ENCODE measurements at regions not wholly inside any gene's neighbourhood (a gene's known extent, or its start where the extent isn't known, plus 50 kb on each side); places are given as distances from the start of the nearest gene placed in this dataset.
"Not testable (repeated sequence)": the region's sequence is repeated elsewhere in the genome, so short reads cannot be mapped to it uniquely, and the experiment has no call there.

DNA sequence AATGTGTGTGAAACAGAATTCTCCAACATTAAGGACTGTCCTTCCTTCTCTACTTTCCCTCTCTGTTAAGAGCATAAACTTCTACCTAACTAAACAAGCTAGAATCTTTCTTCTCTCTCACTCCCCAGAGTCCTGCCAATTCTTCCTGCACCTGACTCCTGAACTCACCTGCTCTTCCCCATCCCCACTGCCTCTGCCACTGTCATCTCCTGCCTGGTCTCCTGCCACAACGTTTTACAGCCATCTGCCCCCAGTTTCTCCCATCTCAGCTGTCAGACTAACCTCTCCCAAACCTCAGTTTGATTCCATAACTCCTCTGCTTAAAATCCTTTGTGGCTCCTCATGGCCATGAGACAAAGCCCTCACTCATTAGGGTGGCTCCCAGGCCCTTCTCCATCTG lies 119.8 kb upstream of the FOXN2 start:
- Mint-ChIP-seq H3K9me3 (ENCODE audit: low read depth) (no peaks in the 10 kb centered on the region), H3K27ac (no peak overlapping the region), H3K27me3 (no peaks in the 10 kb centered on the region), H3K4me1 (ENCODE audit: low read depth) (no peaks in the 10 kb centered on the region), H3K4me3 (no peak overlapping the region), H3K36me3 (no peaks in the 10 kb centered on the region)

GRCh38 chr2:48195169-48195568 lies 119.3 kb upstream of the FOXN2 start:
- no peaks in the 10 kb centered on the region for H3K9me3 Mint-ChIP-seq (ENCODE audit: low read depth)
- H3K27ac Mint-ChIP-seq = no peak overlapping the region

GRCh38 chr2:48197618-48198017 lies 116.9 kb upstream of the FOXN2 start:
- Mint-ChIP-seq H3K9me3 (ENCODE audit: low read depth) (no peaks in the 10 kb centered on the region), H3K4me1 (ENCODE audit: low read depth) (no peaks in the 10 kb centered on the region), H3K27me3 (no peaks in the 10 kb centered on the region), H3K27ac (no peak overlapping the region), H3K36me3 (no peaks in the 10 kb centered on the region), H3K4me3 (no peak overlapping the region)

More at GRCh38 chr2:48195169-48195568, 119.3 kb upstream of the FOXN2 start:
- Mint-ChIP-seq H3K36me3 (no peaks in the 10 kb centered on the region), H3K4me3 (no peak overlapping the region), H3K4me1 (ENCODE audit: low read depth) (no peaks in the 10 kb centered on the region), H3K27me3 (no peaks in the 10 kb centered on the region)

DNA sequence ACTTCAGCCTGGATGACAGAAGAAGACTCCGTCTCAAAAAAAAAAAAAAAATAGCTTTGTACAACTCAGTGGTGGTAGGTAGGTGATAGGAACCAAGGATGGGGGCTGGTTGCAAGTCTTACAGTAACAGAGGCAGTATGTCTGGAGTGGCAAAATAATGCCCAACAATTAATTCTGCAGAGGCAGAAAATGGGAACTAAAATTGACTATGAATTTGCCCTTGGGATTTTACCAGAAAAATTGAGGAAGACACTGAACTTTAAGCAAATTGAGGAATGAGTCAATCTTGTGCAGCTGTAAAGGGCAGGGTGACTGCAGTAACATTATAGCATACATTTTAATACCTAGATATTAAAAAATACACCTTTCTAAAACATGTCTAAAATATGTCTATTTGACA lies 116.1 kb upstream of the FOXN2 start:
- Mint-ChIP-seq H3K4me1 (ENCODE audit: low read depth) (no peaks in the 10 kb centered on the region), H3K9me3 (ENCODE audit: low read depth) (no peaks in the 10 kb centered on the region), H3K4me3 (no peak overlapping the region), H3K36me3 (no peaks in the 10 kb centered on the region), H3K27ac (no peak overlapping the region), H3K27me3 (no peaks in the 10 kb centered on the region)

DNA sequence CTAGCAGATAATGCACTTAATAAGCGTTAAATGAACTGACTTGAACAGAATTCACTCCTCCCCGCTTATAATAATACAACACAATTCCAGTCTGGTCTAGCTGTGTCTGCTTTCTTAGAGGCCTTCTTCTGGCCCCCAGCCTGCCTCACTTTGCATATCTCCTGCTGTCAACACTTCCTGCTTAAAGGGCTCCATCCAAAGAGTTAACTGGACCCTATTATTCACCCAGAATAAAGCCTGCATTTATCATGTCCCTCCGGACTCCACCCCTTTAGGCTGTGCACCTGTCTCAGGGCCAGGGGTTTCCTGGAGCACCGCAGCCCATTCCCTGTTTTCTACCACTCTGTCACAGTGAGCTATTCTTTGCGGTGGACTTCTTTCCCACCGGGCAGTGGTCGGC lies 115.4 kb upstream of the FOXN2 start:
- Mint-ChIP-seq H3K36me3 (no peaks in the 10 kb centered on the region), H3K9me3 (ENCODE audit: low read depth) (no peaks in the 10 kb centered on the region), H3K4me3 (no peak overlapping the region), H3K4me1 (ENCODE audit: low read depth) (no peaks in the 10 kb centered on the region), H3K27ac (no peak overlapping the region), H3K27me3 (no peaks in the 10 kb centered on the region)

GRCh38 chr2:48200620-48201293 lies 113.7 kb upstream of the FOXN2 start:
- no peaks in the 10 kb centered on the region for H3K4me1 Mint-ChIP-seq (ENCODE audit: low read depth)
- no peaks in the 10 kb centered on the region for H3K36me3 Mint-ChIP-seq
- H3K27me3 Mint-ChIP-seq = no peaks in the 10 kb centered on the region
- no peak overlapping the region for H3K27ac Mint-ChIP-seq
- no peak overlapping the region for H3K4me3 Mint-ChIP-seq
- H3K9me3 Mint-ChIP-seq (ENCODE audit: low read depth) = no peaks in the 10 kb centered on the region

GRCh38 chr2:48201435-48201834 lies 113.0 kb upstream of the FOXN2 start:
- not testable (repeated sequence) for H3K9me3 Mint-ChIP-seq (ENCODE audit: low read depth); H3K27me3 Mint-ChIP-seq

DNA sequence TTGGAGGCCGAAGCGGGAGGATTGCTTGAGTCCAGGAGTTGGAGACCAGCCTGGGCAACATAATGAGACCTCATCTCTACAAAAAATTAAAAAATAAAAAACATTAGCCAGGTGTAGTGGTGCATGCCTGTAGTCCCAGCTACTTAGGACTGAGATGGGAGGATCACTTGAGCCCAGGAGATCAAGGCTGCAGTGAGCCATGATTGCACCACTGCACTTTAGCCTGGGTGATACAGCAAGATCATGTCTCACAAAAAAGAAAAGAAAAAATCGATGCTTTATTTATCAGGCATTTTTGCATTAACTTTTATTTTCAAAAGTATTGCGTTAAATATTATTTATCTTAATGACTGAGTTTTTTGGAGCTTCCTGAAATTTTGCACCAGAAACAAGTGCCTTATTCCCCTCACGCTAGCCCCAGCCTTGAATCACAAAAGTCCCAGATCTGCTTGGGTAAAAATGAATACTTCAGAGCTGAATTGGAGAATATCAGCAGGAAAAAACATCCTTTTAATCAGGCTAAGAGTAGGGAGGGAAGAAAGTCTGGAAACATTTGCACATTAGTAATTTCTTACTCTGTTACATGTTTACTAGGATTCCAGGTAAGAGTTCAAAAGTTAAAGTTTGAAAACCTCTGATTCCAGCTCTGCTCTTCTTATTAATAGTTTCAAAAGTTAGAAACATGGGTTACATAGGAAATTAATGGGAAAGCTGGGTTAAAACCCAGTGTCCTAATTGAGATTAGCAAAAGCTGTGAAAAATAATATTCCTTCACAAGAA lies 111.4 kb upstream of the FOXN2 start:
- Mint-ChIP-seq H3K4me1 (ENCODE audit: low read depth) (no peaks in the 10 kb centered on the region), H3K27me3 (no peaks in the 10 kb centered on the region), H3K27ac (no peak overlapping the region), H3K36me3 (no peaks in the 10 kb centered on the region), H3K9me3 (ENCODE audit: low read depth) (no peaks in the 10 kb centered on the region), H3K4me3 (no peak overlapping the region)

More at GRCh38 chr2:48201435-48201834, 113.0 kb upstream of the FOXN2 start:
- not testable (repeated sequence) for H3K36me3 Mint-ChIP-seq; H3K27ac Mint-ChIP-seq; H3K4me1 Mint-ChIP-seq (ENCODE audit: low read depth); H3K4me3 Mint-ChIP-seq

GRCh38 chr2:48203668-48204067 lies 110.8 kb upstream of the FOXN2 start:
- Mint-ChIP-seq H3K9me3 (ENCODE audit: low read depth) (no peaks in the 10 kb centered on the region), H3K4me1 (ENCODE audit: low read depth) (no peaks in the 10 kb centered on the region), H3K36me3 (no peaks in the 10 kb centered on the region), H3K27me3 (no peaks in the 10 kb centered on the region), H3K27ac (no peak overlapping the region), H3K4me3 (no peak overlapping the region)

GRCh38 chr2:48204750-48205136 lies 109.7 kb upstream of the FOXN2 start:
- H3K9me3 Mint-ChIP-seq (ENCODE audit: low read depth) = no peaks in the 10 kb centered on the region
- no peaks in the 10 kb centered on the region for H3K27me3 Mint-ChIP-seq
- H3K36me3 Mint-ChIP-seq = no peaks in the 10 kb centered on the region
- peaks cover 3% of the 10 kb centered on the region for H3K4me1 Mint-ChIP-seq (ENCODE audit: low read depth)
- no peak overlapping the region for H3K27ac Mint-ChIP-seq
- no peak overlapping the region for H3K4me3 Mint-ChIP-seq

- Mint-ChIP-seq H3K4me1 (ENCODE audit: low read depth) (peaks cover 3% of the 10 kb centered on the region), H3K36me3 (no peaks in the 10 kb centered on the region), H3K4me3 (no peak overlapping the region), H3K27ac (no peak overlapping the region), H3K27me3 (no peaks in the 10 kb centered on the region), H3K9me3 (ENCODE audit: low read depth) (no peaks in the 10 kb centered on the region)
Observed at GRCh38 chr2:48205137-48205798, 109.2 kb upstream of the FOXN2 start.

DNA sequence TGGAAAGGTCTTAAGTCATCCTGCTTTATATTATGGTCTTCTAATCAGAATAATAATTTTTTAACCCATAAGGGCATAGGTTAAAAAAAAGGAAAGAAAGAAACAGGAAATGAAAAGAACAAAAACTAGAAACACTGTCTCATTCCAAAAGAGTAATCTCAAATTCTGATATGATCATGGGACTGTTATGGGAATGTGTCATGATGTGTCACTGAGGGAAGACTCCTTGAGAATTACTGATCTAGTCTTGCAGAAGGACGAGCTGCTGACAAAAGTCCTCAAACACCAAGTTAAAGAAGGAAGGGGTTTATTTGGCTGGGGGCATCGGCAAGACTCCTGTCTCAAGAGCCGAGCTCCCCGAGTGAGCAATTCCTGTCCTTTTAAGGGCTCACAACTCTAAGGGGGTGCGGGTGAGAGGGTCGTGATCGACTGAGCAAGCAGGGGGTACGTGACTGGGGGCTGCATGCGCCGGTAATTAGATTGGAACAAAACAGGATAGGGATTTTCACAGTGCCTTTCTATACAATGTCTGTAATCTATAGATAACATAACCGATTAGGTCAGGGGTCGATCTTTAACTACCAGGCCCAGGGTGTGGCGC lies 108.3 kb upstream of the FOXN2 start:
- H3K27ac Mint-ChIP-seq, H3K36me3 Mint-ChIP-seq, H3K27me3 Mint-ChIP-seq: not testable (repeated sequence)

DNA sequence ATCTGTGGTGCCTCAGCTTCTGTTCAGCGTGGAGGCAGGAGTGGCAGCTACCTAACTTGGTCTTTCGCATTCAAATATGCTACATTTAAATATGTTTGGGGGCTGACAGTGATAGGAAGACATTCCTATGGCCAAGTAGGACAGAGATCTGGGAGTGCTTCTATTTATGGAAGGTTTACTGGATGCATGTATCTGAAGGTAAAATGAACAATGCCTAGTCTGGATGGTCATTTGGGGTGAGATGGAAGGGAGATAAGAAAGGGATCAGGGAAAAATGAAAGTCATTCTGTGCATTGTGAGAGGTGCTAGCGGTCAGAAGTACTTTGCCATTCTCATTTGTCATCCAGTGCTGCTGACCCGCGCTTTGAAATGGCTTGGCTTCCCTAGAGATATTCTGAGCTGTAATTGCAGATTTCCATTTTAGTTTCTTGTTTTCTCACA lies 107.3 kb upstream of the FOXN2 start:
- Mint-ChIP-seq H3K27me3 (no peaks in the 10 kb centered on the region), H3K4me1 (ENCODE audit: low read depth) (peaks cover 3% of the 10 kb centered on the region), H3K27ac (no peak overlapping the region), H3K9me3 (ENCODE audit: low read depth) (no peaks in the 10 kb centered on the region), H3K4me3 (no peak overlapping the region), H3K36me3 (no peaks in the 10 kb centered on the region)

More for the DNA sequence above, 108.3 kb upstream of the FOXN2 start:
- not testable (repeated sequence) for H3K4me1 Mint-ChIP-seq (ENCODE audit: low read depth); H3K9me3 Mint-ChIP-seq (ENCODE audit: low read depth); H3K4me3 Mint-ChIP-seq

DNA sequence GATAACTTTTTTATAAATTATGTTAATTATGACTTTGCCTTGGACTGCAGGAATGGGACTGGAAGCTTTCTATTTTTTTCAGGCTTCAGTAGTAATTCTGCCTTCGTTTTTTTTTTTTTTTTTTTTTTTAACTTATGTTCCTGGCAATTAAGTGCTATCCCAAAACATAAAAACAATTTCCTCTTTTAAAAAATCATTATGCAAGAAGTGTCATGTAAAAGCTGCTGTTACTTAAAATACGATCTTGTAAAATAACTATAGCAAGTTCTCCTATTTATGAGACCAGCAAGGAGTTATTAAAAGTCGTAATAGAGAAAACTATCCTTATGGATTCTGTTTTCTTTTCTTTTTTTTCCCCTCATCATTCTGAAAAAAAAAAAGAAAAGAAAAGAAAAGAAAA lies 106.6 kb upstream of the FOXN2 start:
- Mint-ChIP-seq H3K27ac (no peak overlapping the region), H3K27me3 (no peaks in the 10 kb centered on the region), H3K4me3 (no peak overlapping the region), H3K4me1 (ENCODE audit: low read depth) (peaks cover 3% of the 10 kb centered on the region), H3K9me3 (ENCODE audit: low read depth) (no peaks in the 10 kb centered on the region), H3K36me3 (no peaks in the 10 kb centered on the region)

DNA sequence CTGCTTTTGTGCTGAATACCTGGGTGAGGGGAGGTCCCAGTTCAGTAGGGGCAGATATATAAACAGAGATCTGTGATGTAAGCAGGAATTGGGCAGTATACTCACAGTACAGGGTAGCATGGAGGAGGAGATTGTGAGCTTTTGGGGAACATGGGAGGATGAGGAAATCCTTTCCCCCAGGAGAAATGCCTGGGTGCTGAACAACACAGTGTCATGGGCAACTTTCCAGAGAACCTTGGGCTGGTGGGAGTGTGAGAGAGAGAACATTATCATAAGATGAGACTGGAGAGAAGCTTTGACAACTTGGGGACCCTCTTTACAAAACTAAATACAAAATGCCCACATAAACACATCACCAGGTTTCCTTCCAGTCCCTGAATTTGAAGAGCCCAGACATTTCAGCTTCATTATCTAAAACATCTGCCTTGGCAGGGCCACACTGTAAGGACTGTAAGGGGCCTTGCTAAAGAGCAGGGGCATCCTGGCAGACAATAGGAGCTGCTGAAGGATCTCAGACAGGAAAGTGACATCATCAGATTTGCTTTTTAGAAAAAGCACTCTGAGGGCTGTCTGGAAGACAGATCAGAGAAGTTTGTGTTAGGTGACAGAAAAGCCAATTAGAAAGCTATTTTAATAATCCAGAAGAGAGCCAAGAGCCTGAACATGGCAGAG lies 105.1 kb upstream of the FOXN2 start:
- H3K27ac Mint-ChIP-seq = no peak overlapping the region
- H3K4me3 Mint-ChIP-seq = no peak overlapping the region
- H3K36me3 Mint-ChIP-seq = no peaks in the 10 kb centered on the region
- no peaks in the 10 kb centered on the region for H3K27me3 Mint-ChIP-seq
- H3K4me1 Mint-ChIP-seq (ENCODE audit: low read depth) = peaks cover 3% of the 10 kb centered on the region
- H3K9me3 Mint-ChIP-seq (ENCODE audit: low read depth) = no peaks in the 10 kb centered on the region
